ENCODE measurements at regions not wholly inside any gene's neighbourhood (a gene's known extent, or its start where the extent isn't known, plus 50 kb on each side); places are given as distances from the start of the nearest gene placed in this dataset.

GRCh38 chr16:49127103-49127502 lies 154.5 kb downstream of the CBLN1 start:
- no peak for DNase-seq (ENCODE audit: low read depth)

GRCh38 chr16:49121636-49122035 lies 160.0 kb downstream of the CBLN1 start:
- no peak for DNase-seq (ENCODE audit: low read depth)

- no peak for DNase-seq (ENCODE audit: low read depth)
Measured at GRCh38 chr16:49120631-49121030, 161.0 kb downstream of the CBLN1 start.

- DNase-seq (ENCODE audit: low read depth), result no peak
Measured at GRCh38 chr16:49116873-49117272, 164.8 kb downstream of the CBLN1 start.

GRCh38 chr16:49115956-49116355 lies 165.7 kb downstream of the CBLN1 start:
- no peak for DNase-seq (ENCODE audit: low read depth)

- no peak for DNase-seq (ENCODE audit: low read depth)
Measured at GRCh38 chr16:49112754-49113153, 168.9 kb downstream of the CBLN1 start.

GRCh38 chr16:49111351-49111750 lies 170.3 kb downstream of the CBLN1 start:
- no peak for DNase-seq (ENCODE audit: low read depth)

GRCh38 chr16:49108611-49109010 lies 173.0 kb downstream of the CBLN1 start:
- DNase-seq (ENCODE audit: low read depth), result no peak

GRCh38 chr16:49103298-49103697 lies 178.3 kb downstream of the CBLN1 start:
- no peak for DNase-seq (ENCODE audit: low read depth)

- no peak for DNase-seq (ENCODE audit: low read depth)
Measured at GRCh38 chr16:49101997-49102396, 179.6 kb downstream of the CBLN1 start.

- DNase-seq (ENCODE audit: low read depth), result no peak
Measured at GRCh38 chr16:49100366-49100765, 181.3 kb downstream of the CBLN1 start.

GRCh38 chr16:49097964-49098363 lies 183.7 kb downstream of the CBLN1 start:
- DNase-seq (ENCODE audit: low read depth), result no peak

GRCh38 chr16:49096176-49096945 lies 185.3 kb downstream of the CBLN1 start:
- no peak for DNase-seq (ENCODE audit: low read depth)

- DNase-seq (ENCODE audit: low read depth), result no peak
Measured at GRCh38 chr16:49095539-49095938, 186.1 kb downstream of the CBLN1 start.

- DNase-seq (ENCODE audit: low read depth), result no peak
Measured at GRCh38 chr16:49094471-49094870, 187.2 kb downstream of the CBLN1 start.

- DNase-seq (ENCODE audit: low read depth), result no peak
Measured at GRCh38 chr16:49093939-49094338, 187.7 kb downstream of the CBLN1 start.

GRCh38 chr16:49092704-49093103 lies 188.9 kb downstream of the CBLN1 start:
- no peak for DNase-seq (ENCODE audit: low read depth)

GRCh38 chr16:49089533-49089932 lies 192.1 kb downstream of the CBLN1 start:
- no peak for DNase-seq (ENCODE audit: low read depth)

- DNase-seq (ENCODE audit: low read depth), result no peak
Measured at GRCh38 chr16:49089039-49089438, 192.6 kb downstream of the CBLN1 start.

- DNase-seq (ENCODE audit: low read depth), result no peak
Measured at GRCh38 chr16:49085686-49086085, 196.0 kb downstream of the CBLN1 start.

GRCh38 chr16:49084628-49085390 lies 196.8 kb downstream of the CBLN1 start:
- no peak for DNase-seq (ENCODE audit: low read depth)

- DNase-seq (ENCODE audit: low read depth), result no peak
Measured at GRCh38 chr16:49081554-49081953, 200.1 kb downstream of the CBLN1 start.

GRCh38 chr16:49081086-49081485 lies 200.6 kb downstream of the CBLN1 start:
- DNase-seq (ENCODE audit: low read depth), result no peak

GRCh38 chr16:49078571-49078970 lies 203.1 kb downstream of the CBLN1 start:
- no peak for DNase-seq (ENCODE audit: low read depth)
